ACC112 (cell line): ENCODE measurements at regions not wholly inside any gene's neighbourhood (a gene's known extent, or its start where the extent isn't known, plus 50 kb on each side); places are given as distances from the start of the nearest gene placed in this dataset.
"Not testable (repeated sequence)": the region's sequence is repeated elsewhere in the genome, so short reads cannot be mapped to it uniquely, and the experiment has no call there.

Experiments used
- H2AFZ ChIP-seq: fragments of 200-600 bp; sonication (generic); one replicate; pipeline ENCODE4 v1.6.0; 2017; ENCODE audit warnings: antibody characterized with exemption, low read length; ENCODE audit not compliant: unreplicated experiment
- H3K27ac ChIP-seq: fragments of 200-600 bp; sonication (generic); 2 replicates; pipeline ENCODE4 v1.5.1; 2014; ENCODE audit warnings: low read depth, mild to moderate bottlenecking, antibody characterized with exemption, low read length, moderate library complexity
- H3K27me3 ChIP-seq: fragments of 200-600 bp; sonication (generic); 2 replicates; pipeline ENCODE4 v1.6.1; 2014; ENCODE audit warnings: mild to moderate bottlenecking, antibody characterized with exemption, low read length, moderate library complexity, mixed read lengths; ENCODE audit not compliant: insufficient read depth
- H3K36me3 ChIP-seq: fragments of 200-600 bp; sonication (generic); 2 replicates; pipeline ENCODE4 v1.6.1; 2016; ENCODE audit warnings: mild to moderate bottlenecking, antibody characterized with exemption, low read length, moderate library complexity, mixed read lengths; ENCODE audit not compliant: insufficient read depth
- H3K4me1 ChIP-seq: fragments of 200-600 bp; sonication (generic); one replicate; pipeline ENCODE4 v1.6.1; 2016; ENCODE audit warnings: low read length, mixed read lengths; ENCODE audit not compliant: insufficient read depth, unreplicated experiment, control insufficient read depth
- H3K4me3 ChIP-seq: fragments of 200-600 bp; sonication (generic); 2 replicates; pipeline ENCODE4 v1.5.1; 2014; ENCODE audit warnings: mild to moderate bottlenecking, low read depth, low read length
- H3K79me2 ChIP-seq: fragments of 200-600 bp; sonication (generic); one replicate; pipeline ENCODE4 v1.6.0; 2016; ENCODE audit warnings: low read length; ENCODE audit not compliant: control insufficient read depth, unreplicated experiment, insufficient read depth

DNA sequence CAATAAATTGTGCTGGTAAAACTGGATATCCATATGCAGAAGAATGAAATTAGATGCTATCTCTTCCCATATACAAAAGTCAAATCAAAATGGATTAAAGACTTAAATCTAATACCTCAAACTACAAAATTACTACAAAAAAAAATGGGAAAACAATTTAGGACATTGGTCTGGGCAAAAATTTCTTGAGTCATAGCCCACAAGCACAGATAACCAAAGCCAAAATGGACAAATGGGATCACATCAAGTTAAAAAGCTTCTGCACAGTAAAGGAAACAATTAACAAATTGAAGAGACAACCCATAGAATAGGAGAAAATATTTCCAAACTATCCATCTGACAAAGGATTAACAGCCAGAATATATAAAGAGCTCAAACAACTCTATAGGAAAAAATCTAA, 264.6 kb downstream of the NUAK1 start:
- Histone ChIP-seq H3K79me2 (no peaks in the 10 kb centered on the region), H3K27ac (no peak overlapping the region), H3K36me3 (no peaks in the 10 kb centered on the region), H3K27me3 (no peaks in the 10 kb centered on the region), H3K4me1 (no peaks in the 10 kb centered on the region), H2AFZ (no peak overlapping the region), H3K4me3 (no peak overlapping the region)

DNA sequence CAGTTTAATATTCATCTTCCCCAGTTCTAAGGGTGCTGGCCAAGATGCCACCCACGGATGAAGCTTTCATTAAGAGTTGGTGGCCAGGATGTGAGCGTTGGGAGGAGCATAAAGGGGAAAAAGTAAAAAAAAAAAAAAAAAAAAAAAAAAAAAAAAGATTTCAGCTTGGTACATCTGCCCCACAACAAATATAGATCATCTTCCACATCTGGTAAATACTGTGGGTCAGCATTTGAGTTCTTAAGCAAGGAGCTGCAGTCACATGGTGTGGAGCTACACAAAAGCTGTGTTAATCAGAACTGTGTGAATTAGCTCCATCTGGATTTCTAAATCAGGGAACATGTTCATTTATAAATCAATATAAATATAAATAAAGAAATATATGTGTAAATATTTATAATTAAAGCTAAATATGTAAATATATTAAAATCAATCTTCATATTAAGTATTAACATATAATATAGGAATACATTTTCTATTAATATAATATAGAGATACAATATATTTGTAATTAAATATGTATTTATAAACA, 262.3 kb downstream of the NUAK1 start:
- Histone ChIP-seq H3K4me3 (no peak overlapping the region), H3K36me3 (no peaks in the 10 kb centered on the region), H3K27me3 (no peaks in the 10 kb centered on the region), H2AFZ (no peak overlapping the region), H3K27ac (no peak overlapping the region), H3K79me2 (no peaks in the 10 kb centered on the region), H3K4me1 (no peaks in the 10 kb centered on the region)

DNA sequence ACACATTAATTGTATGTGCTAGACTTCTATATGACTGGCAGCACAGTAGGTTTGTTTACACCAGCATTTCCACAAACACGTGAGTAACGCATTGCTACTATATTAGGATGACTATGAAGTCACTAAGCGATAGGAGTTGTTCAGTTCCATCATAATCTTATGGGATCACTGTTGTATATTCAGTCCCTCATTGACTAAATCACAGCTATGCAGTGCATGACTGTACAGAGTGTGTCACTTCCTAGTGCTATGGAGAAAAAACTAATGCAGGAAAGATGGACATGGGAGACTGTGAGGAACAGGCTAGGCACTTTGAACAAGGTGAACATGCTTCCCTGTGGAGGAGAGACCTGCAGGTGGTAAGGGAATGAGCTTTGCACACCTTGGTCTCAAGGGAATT, 259.8 kb downstream of the NUAK1 start:
- no peak overlapping the region for H3K4me3 ChIP-seq
- H2AFZ ChIP-seq = no peak overlapping the region
- H3K36me3 ChIP-seq = no peaks in the 10 kb centered on the region
- no peaks in the 10 kb centered on the region for H3K79me2 ChIP-seq
- H3K27me3 ChIP-seq = no peaks in the 10 kb centered on the region
- no peaks in the 10 kb centered on the region for H3K4me1 ChIP-seq
- H3K27ac ChIP-seq = no peak overlapping the region

GRCh38 chr12:105880824-105881388, 257.8 kb downstream of the NUAK1 start:
- Histone ChIP-seq H3K79me2 (no peaks in the 10 kb centered on the region), H3K27me3 (no peaks in the 10 kb centered on the region), H3K27ac (no peak overlapping the region), H3K36me3 (no peaks in the 10 kb centered on the region), H3K4me1 (no peaks in the 10 kb centered on the region), H3K4me3 (no peak overlapping the region), H2AFZ (no peak overlapping the region)

DNA sequence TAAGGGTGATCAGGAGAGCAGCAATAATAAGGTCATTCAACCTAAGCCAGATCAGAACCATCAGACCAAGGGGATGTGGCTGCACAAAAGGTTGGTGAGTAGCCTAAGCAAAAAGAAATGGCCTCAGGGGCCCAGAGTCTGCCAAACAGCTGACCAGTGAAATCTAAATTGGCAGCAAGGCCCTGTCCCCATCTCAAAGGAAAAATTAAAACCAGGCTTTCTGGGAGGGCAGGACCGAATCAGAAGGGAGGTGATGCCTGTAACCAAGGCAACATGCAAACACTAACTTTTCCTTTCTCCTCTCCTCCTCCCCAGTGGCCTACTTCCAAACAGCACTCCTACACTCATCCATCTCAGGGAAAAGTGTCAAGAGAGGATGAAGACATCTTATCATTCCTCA, 256.4 kb downstream of the NUAK1 start:
- Histone ChIP-seq H3K27me3 (no peaks in the 10 kb centered on the region), H3K4me1 (no peaks in the 10 kb centered on the region), H3K27ac (no peak overlapping the region)

DNA sequence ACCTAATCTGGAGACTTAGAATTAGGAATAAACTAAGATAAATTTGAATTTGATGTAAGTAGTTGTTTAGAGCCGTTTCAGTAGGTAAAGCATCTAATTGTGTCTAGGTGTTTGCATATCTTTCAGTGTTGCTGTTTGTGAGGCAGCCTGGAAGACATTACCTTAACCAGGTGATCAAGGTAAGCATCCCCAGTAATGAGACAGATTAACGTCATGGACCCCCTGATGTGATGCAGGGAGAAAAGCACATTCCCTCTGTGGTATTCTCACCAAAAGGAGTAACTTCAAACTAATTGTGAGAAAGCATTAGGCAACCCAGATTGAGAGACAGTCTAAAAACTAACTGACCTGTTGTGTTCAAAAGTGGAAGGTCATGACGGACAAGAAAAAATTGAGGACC, 251.6 kb downstream of the NUAK1 start:
- Histone ChIP-seq H3K4me1 (no peaks in the 10 kb centered on the region), H3K36me3 (no peaks in the 10 kb centered on the region), H3K27me3 (no peaks in the 10 kb centered on the region)

More for the DNA sequence above, 256.4 kb downstream of the NUAK1 start:
- Histone ChIP-seq H3K79me2 (no peaks in the 10 kb centered on the region), H3K4me3 (no peak overlapping the region), H2AFZ (no peak overlapping the region), H3K36me3 (no peaks in the 10 kb centered on the region)

DNA sequence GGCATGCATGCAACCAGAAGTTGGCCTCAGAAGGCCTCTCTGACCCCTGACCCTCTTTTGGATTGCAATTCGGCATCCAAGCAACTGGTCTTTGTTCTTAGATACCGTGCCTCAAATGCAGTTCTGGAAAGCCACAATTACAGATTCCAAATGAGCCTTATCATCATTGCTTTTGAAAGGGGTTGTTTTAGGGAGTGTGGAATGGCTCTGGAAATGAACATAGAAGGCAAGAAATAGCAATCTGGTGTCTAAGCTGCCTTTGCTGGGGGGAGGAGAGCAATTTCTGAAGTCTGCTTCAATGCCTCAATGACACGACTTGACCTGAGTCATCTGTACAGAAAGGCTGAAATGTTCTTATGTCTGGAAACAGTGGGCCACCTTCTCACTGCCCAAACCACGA, 250.1 kb downstream of the NUAK1 start:
- Histone ChIP-seq H3K36me3 (no peaks in the 10 kb centered on the region), H3K27me3 (no peaks in the 10 kb centered on the region), H2AFZ (no peak overlapping the region), H3K79me2 (no peaks in the 10 kb centered on the region), H3K27ac (no peak overlapping the region), H3K4me1 (no peaks in the 10 kb centered on the region), H3K4me3 (no peak overlapping the region)

More for the DNA sequence above, 251.6 kb downstream of the NUAK1 start:
- H3K4me3 ChIP-seq = no peak overlapping the region
- no peaks in the 10 kb centered on the region for H3K79me2 ChIP-seq
- no peak overlapping the region for H2AFZ ChIP-seq
- H3K27ac ChIP-seq = no peak overlapping the region

DNA sequence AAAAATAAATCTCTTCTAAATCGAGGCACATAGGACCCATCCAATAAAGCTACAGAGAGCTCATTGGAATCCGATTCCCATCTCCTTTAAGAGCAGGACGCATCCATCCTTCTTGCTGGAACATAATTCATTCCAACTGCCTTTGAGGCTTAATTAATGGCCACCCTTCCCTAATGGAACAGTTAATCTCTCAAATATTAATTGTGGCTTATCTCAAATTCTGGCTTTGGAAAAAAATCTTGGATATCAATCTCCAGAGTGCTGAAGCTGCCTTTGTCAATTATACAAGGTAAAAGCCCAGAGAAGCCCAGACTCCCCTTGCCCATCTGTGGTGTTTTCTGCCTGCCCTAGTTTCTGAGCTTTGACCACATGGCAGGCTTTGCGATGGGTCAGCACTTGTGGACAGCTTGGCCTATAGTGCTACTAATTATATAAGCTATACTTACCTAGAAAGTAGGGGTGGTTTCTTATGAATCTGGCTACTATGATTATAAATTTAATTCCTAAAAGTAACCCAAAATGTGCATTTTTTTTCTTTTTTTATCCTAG, 246.3 kb downstream of the NUAK1 start:
- Histone ChIP-seq H3K79me2 (no peaks in the 10 kb centered on the region), H3K36me3 (no peaks in the 10 kb centered on the region), H3K27me3 (no peaks in the 10 kb centered on the region), H3K4me1 (no peaks in the 10 kb centered on the region), H2AFZ (no peak overlapping the region), H3K4me3 (no peak overlapping the region), H3K27ac (no peak overlapping the region)

DNA sequence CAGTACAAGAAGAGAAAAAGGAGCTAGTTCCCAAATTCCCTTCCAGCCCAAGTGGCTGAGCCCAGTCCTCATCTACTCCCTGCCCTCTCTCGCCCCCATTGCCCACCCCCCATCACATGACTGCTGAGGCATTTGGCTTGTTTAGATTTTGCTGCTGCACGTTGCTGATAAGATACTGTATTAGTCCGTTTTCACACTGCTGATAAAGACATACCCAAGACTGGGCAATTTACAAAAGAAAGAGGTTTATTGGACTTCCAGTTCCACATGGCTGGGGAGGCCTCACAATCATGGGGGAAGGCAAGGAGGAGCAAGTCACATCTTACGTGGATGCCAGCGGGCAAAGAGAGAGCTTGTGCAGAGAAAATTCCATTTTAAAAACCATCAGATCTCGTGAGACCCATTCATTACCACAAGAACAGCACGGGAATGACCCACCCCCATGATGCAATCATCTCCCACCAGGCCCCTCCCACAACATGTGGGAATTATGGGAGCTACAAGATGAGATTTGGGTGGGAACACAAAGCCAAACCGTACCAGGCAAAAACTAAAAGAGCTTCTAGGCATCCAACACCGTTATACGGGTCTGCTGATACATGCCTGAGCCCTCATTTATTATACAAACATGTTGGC, 243.4 kb downstream of the NUAK1 start:
- H3K27me3 ChIP-seq, H3K27ac ChIP-seq, H3K4me1 ChIP-seq, H3K36me3 ChIP-seq, H3K79me2 ChIP-seq, H3K4me3 ChIP-seq, H2AFZ ChIP-seq: not testable (repeated sequence)

DNA sequence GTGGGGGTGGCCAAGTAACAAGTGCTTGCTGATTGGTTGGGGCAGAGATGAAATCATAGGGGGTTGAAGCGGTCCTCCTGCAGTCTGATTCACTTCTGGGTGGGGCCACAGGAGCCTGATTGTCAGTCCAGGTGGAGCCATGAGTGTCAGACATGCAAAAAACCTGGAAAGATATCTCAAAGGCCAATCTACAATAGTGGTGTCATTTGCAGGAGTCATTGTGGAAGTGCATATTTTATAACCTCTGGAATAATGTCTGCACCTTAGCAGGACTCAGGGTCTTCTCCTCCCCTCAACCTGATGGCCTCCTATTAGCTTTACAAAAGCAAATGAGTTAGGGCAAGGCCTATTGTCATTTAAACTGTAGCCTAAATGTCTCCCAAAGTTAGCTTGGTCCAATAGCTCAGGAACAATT, 241.4 kb downstream of the NUAK1 start:
- no peak overlapping the region for H3K27ac ChIP-seq
- H3K27me3 ChIP-seq = no peaks in the 10 kb centered on the region
- no peaks in the 10 kb centered on the region for H3K79me2 ChIP-seq
- H3K4me3 ChIP-seq = no peak overlapping the region
- no peaks in the 10 kb centered on the region for H3K36me3 ChIP-seq
- no peaks in the 10 kb centered on the region for H3K4me1 ChIP-seq
- no peak overlapping the region for H2AFZ ChIP-seq

GRCh38 chr12:105898271-105898670, 240.5 kb downstream of the NUAK1 start:
- not testable (repeated sequence) for H3K4me1 ChIP-seq, H3K36me3 ChIP-seq, H3K79me2 ChIP-seq, H3K27me3 ChIP-seq, H3K4me3 ChIP-seq, H2AFZ ChIP-seq, H3K27ac ChIP-seq
